ENCODE measurements at regions not wholly inside any gene's neighbourhood (a gene's known extent, or its start where the extent isn't known, plus 50 kb on each side); places are given as distances from the start of the nearest gene placed in this dataset.

- no peak for DNase-seq
Observed at GRCh38 chrY:19140285-19140920, 366.9 kb upstream of the HSFY2 start.

GRCh38 chrY:19134426-19134825 is 360.9 kb upstream of the HSFY2 start:
- no peak for DNase-seq

DNA sequence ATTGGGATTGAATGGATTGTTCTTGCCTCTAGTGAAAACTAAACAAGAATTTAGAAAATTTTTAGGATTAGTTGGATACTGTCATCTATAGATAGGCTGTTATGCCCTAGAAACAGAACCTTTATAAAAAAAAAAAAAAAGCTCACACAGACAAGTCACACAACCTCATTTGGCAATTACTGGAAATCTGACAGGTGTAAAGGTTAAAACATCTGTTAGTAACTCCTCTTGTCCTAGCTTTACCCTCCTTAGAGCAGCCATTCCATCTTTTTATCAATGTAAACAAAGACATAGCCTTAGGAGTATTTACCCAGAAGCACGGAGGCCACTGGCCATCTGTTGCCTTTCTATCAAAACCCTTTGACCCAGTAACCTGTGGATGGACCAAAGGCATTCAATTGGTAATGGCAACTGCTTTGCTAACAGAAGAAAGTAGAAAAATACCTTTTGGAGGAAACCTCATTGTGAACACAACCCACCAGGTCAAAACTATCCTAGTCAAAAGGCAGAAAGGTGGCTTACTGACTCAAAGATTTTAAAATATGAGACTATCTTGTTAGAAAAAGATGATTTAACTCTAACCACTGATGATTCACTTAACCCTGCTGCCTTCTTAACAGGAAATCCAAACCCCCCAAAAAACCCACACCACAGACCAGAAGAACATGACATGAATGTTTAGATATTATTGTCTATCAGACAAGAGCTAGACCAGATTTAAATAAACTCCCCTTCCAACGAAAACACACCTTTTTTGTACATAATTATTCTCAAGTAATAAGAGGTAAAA is 357.2 kb upstream of the HSFY2 start:
- DNase-seq: no peak

DNA sequence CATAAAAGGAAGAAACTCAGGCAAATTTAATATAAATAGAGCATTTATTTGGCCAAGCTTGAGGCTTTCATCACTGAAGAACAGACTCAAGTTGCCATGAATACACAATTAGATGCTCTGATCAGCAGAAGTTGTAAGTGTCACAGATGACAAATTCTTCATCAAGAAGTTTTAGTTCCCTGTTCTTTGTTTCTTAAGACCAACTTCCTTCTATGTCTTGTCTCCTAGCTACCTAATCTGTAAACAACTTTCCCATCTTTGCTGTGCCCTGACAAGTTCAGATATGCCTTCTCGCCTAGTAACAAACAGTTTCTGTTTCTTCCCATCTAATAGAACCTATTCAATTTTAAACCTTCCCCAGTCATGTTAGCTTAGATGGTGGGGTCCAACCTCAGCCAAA is 353.4 kb upstream of the HSFY2 start:
- no peak for DNase-seq

GRCh38 chrY:19124609-19125008 is 351.1 kb upstream of the HSFY2 start:
- DNase-seq: no peak

GRCh38 chrY:19122450-19122849 is 348.9 kb upstream of the HSFY2 start:
- DNase-seq: no peak

DNA sequence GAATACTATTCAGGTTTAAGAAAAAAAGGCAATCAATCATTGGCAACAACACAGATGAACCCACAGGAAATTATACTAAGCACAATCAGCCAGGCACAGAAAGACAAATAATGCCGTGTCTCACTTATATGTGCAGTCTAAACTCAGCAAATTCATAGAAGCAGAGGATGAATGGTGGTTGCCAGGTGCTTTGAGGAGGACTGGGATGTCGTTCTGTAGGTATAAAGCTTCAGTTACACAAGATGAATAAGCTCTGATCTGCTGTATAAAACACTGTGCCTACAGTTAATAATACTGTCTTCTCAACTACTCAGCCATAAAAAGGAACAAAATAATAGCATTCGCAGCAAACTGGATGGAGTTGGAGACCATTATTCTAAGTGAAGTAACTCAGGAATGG is 324.8 kb upstream of the HSFY2 start:
- DNase-seq: no peak

GRCh38 chrY:19095460-19095859 is 321.9 kb upstream of the HSFY2 start:
- DNase-seq: no peak

DNA sequence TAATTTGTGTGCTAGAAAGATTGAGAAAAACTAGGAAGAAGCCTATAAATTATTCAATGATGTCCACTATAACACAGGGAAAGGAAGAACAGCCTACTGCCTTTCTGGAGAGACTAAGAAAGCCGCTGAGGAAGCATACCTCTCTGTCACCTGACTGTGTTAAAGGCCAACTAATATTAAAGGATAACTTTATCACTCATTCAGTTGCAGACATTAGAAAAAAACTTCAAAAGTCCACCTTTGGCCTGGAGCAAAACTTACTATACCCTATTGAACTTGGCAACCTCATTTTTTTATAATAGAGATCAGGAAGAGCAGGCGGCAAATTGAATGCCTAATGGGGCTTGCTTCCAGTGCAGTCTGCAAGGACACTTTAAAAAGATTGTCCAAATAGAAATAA is 309.5 kb upstream of the HSFY2 start:
- no peak for DNase-seq

DNA sequence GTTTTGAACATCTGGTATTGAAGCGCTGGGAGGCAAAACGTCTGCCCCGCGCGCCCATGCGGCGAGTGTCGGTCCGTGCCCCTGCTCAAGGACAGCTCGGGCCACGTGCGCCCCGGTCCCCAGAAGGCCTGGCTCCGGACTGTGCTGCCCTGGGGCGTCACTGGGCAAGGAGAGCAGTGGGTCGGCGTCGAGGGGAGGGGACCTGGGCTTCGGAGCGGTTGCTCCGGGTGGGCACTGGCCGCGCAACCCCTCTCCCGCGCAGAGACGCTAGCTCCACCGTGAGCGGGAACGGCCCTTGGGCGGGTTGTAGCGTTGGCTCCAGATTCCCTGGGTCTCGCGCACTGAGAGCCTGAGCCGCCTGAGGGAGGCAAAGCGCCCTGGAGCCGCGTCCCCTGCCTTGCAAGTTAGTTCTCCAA is 304.2 kb upstream of the HSFY2 start:
- no peak for DNase-seq

DNA sequence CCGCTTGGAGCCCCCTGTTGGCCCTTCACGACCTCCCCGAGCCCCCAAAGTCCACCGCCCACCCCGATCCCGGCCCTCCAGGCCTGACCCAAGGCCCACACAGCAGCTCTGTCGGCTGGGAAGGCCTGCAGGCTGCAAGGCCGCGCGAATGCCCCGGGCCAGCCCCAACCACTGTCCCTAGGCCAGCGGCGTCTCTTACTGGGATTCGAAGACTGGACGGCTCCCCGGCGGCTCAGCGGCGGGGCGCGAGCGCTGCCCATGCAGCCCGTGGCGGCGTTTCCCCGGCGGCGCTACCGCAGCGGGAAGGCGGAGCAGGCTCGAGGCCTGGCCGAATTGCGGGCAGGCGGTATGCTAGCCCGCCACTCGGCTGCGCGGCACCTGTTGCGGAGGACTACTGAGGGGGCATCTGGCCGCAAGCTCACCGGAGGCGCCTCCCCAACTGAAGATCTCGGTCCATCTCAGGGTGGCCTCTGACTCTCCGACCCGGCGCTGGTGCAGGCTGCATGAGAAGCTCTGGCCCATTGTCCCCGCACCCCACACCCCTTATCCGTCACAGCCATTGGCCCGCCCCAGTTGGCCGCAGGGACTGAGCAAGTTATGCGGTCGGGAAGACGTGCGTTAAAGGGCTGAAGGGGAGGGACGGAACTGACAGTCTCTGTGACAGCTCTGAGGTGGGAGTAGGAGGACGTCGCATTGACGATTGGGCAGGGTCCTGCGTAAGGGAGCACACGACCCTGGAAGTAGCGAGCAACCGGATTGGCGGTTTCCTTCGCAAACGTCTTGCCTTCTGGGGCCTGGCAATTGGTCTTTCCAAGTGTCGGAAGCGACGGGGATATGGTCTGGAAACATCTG is 303.5 kb upstream of the HSFY2 start:
- DNase-seq: no peak

- DNase-seq: no peak
Observed at GRCh38 chrY:19075471-19076253, 302.1 kb upstream of the HSFY2 start.

DNA sequence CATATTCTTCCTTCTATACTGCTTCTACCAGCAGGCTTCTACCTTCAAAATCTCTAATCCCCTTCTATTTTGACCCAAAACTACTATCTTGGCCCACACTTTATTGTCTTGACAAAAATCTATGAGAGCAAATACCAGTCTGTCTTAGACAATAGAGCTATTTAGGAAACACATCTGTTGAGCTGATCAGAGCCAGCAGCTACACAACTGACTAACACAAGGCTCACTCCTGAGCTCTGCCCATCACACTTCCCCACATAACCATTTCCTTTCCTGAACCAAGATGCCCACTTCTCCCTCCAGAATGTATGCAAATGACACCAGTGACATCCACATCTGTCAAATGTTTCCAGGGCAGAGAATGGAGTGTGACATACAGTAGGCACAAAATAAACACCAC is 293.9 kb upstream of the HSFY2 start:
- no peak for DNase-seq

- DNase-seq: no peak
Observed at GRCh38 chrY:19066447-19067190, 293.1 kb upstream of the HSFY2 start.

GRCh38 chrY:19065119-19065518 is 291.6 kb upstream of the HSFY2 start:
- no peak for DNase-seq

DNA sequence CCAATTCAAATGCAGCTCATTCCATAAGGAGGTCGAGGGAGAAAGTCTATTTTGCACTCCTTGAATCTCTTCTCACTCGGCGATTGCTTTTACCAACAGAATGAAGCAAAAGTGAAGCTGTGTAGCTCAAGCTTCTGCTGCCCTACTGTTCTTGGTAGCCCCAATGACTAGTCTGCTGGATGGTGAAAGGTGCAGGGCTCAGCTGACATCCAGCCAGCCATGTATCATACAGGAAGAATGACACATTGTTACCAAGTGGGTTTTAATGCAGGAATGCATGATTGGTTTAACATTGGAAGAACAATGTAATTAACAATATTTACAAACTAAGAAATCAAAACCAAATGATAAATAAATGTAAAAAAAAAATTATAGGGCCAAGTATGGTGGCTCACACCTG is 286.2 kb upstream of the HSFY2 start:
- no peak for DNase-seq

DNA sequence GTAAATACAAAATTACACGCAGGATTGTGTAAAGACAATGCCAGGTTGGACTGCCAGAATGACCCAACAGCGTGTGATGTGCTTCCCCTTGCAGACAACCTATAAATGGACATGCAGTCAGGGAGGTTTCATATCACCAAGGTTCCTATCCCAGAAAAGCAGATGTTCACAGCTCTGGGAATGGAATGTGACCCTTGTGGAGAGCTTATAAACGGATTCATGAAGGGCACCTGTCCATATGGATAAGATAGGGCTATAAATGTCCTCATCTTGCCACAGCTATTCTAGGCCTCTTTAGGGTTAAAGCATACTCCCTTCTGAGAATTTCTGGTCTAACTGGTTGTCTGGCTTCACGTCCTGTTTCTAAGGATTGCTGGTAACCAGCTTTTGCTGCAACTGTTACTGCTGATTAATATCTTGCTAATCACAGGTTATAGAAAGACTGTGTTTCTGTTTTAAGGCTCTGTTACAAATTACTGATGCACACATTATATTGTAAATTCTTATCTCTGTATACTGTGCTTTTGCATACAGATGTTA is 285.4 kb upstream of the HSFY2 start:
- DNase-seq: no peak

- DNase-seq: no peak
Observed at GRCh38 chrY:19056138-19056469, 282.6 kb upstream of the HSFY2 start.

DNA sequence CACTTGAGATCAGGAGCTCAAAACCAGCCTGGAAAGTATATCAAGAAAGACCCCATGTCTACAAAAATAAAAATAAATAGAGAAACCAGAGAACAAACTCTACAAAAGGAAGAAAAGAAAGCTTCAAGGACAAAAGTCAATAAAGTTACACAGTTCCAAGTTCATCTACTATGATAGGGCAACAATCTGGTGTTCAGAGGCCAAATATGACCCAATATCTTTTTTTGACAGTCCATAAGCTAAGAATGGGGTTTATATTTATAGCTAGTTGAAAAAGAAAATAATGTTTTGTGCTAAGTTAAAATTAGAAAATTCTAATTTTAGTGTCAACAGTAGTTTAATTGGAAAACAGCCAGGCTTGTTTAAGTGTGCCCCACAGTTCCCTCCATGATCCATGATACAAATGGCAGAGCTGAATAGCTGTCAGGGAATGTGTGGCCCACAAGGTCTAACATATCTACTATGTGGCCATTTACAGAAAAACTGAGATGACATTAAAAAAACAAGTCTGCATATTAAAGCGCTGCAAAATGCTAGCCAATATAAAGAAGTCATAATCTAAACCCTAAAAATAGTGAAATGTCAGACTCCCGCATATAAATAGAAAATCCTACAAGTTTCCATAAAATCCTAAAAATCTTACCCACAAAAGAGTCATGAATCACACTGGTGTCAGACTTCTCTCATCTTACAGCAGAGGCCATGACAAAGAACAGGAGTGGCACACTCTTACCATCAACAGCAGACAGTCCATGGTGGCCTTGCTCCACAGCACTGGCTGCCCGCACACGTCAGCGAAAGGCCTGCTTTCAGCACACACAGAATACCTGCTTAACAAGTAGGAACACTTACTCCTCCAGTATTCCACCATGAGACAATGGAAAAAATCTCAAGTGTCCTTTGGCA is 281.9 kb upstream of the HSFY2 start:
- no peak for DNase-seq

DNA sequence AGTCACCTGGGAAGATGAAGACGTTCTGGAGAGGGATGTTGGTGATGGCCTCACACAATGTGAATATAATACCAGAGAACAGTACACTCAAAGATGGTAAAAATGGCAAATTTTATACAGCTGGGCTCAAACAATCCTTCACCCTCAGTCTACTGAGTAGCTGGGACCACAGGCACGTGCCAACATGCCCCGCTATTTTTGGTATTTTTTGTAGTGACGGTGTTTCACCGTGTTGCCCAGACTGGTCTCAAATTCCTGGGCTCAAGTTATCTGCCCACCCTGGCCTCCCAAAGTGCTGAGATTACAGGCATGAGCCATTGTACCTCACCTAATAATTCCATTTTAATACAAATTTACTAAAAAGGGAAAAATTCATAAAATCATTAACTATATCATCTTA is 280.3 kb upstream of the HSFY2 start:
- no peak for DNase-seq

DNA sequence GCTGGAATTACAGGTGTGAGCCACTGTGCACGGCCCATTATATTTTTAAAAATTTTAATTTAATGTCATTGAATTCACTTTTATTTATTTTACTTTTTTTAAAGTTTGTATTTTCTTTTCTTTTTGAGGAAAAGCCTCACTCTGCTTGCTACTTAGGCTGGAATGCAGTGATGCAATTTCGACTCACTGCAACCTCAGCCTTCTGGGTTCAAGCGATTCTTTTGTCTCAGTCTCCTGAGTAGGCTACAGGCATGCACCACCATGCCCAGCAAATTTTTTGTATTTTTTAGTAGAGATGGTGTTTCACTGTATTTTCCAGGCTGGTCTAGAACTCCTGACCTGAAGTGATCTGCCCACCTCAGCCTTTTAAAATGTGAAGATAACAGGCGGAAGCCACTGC is 277.5 kb upstream of the HSFY2 start:
- no peak for DNase-seq
